IPS-NIHi11 (cell line): ENCODE measurements at regions not wholly inside any gene's neighbourhood (a gene's known extent, or its start where the extent isn't known, plus 50 kb on each side); places are given as distances from the start of the nearest gene placed in this dataset.
A peak's percentile ranks its signal among the peaks of the same experiment; 100 is the strongest.

Experiments
- DNase-seq: peaks from one replicate; pipeline ENCODE4 v3.0.0; 2012; ENCODE audit warnings: mixed read lengths, low spot score

GRCh38 chr1:39136638-39137037 lies 67.9 kb upstream of the MACF1 start:
- DNase-seq, result no peak

- no peak for DNase-seq
Measured at GRCh38 chr1:39139723-39140360, 64.7 kb upstream of the MACF1 start.

GRCh38 chr1:39141925-39142324 lies 62.6 kb upstream of the MACF1 start:
- DNase-seq, result peak; percentile 44

- DNase-seq, result peak; percentile 38
Measured at GRCh38 chr1:39142401-39143060, 62.0 kb upstream of the MACF1 start.

GRCh38 chr1:39144924-39145323 lies 59.6 kb upstream of the MACF1 start:
- no peak for DNase-seq

GRCh38 chr1:39145331-39145965 lies 59.0 kb upstream of the MACF1 start:
- DNase-seq, result no peak

- no peak for DNase-seq
Measured at GRCh38 chr1:39146681-39147080, 57.8 kb upstream of the MACF1 start.

GRCh38 chr1:39147099-39148025 lies 57.1 kb upstream of the MACF1 start:
- DNase-seq, result no peak

GRCh38 chr1:39148942-39149341 lies 55.6 kb upstream of the MACF1 start:
- no peak for DNase-seq

- DNase-seq, result no peak
Measured at GRCh38 chr1:39149509-39149908, 55.0 kb upstream of the MACF1 start.

GRCh38 chr1:39150779-39151178 lies 53.7 kb upstream of the MACF1 start:
- no peak for DNase-seq

GRCh38 chr1:39151267-39151666 lies 53.2 kb upstream of the MACF1 start:
- no peak for DNase-seq

GRCh38 chr1:39152923-39153322 lies 51.6 kb upstream of the MACF1 start:
- no peak for DNase-seq

GRCh38 chr1:39153684-39154083 lies 50.8 kb upstream of the MACF1 start:
- no peak for DNase-seq

- no peak for DNase-seq
Measured at GRCh38 chr1:39154553-39155421, 49.7 kb upstream of the MACF1 start.
